GM12892 (cell line): ENCODE measurements at regions not wholly inside any gene's neighbourhood (a gene's known extent, or its start where the extent isn't known, plus 50 kb on each side); places are given as distances from the start of the nearest gene placed in this dataset.

Source experiments
- POLR2A ChIP-seq: IDR thresholded peaks from 2 replicates; pipeline ENCODE4 v1.6.1; 2011; ENCODE audit warnings: low read depth, low read length, control low read depth
- POLR2AphosphoS5 ChIP-seq: IDR thresholded peaks from 2 replicates; pipeline ENCODE4 v1.6.1; 2011; ENCODE audit warnings: low read depth, low read length, control low read depth

DNA sequence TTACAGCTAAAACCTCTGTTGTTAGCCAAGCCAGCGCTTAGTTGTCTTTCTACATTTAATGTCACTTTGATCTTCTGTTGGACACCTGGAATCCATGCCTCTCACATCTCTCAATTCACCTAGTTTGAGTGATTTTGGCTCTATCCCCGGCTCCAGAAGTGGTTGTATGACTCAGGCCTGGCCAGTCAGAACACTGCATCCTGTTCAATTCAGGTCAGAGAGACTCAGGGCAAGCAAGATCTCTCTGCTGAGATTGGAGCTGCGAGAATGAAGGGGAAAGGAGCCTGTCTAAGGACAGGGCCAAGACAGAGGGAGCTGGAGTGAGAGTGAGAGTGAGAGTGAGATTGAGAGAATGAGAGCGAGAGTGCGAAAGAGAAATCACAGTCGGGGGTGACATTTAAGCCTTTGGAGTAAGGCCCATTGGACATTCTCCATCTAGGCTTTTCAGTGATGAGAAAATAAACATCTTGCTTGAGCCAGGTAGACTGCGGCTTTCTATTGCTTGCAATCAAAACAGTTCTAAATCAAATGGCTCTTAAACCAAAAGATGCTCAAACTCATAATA, 83.3 kb upstream of the DYNC1I1 start:
- TF ChIP-seq POLR2AphosphoS5 (no peak), POLR2A (no peak)
